ENCODE measurements at regions not wholly inside any gene's neighbourhood (a gene's known extent, or its start where the extent isn't known, plus 50 kb on each side); places are given as distances from the start of the nearest gene placed in this dataset.

DNA sequence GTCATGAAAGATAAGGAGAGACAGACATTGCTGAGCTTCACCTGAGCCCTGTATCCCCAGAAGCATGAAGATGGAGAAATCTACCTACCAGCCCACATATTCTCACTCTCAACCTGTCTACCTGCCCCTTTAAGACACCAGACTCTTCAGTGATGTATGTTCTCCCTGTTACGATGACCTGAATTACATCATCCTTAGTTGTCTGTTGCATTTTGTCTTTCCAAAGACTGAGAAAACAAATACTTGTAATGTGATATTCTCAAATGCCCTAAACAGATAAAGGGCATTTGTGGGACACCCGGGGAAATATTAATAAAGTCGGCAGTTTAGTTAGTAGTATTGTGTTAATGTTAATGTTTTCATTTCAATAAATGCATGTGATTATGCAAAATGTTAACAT lies 305.8 kb upstream of the IGFBP3 start:
- no peak overlapping the region for H3K4me3 ChIP-seq
- no peak for DNase-seq
- H3K27ac ChIP-seq = no peak overlapping the region
- no peak for TF ChIP-seq POLR2A (IDR thresholded peaks at IDR 0.05)
- TF ChIP-seq, protein P1, sequence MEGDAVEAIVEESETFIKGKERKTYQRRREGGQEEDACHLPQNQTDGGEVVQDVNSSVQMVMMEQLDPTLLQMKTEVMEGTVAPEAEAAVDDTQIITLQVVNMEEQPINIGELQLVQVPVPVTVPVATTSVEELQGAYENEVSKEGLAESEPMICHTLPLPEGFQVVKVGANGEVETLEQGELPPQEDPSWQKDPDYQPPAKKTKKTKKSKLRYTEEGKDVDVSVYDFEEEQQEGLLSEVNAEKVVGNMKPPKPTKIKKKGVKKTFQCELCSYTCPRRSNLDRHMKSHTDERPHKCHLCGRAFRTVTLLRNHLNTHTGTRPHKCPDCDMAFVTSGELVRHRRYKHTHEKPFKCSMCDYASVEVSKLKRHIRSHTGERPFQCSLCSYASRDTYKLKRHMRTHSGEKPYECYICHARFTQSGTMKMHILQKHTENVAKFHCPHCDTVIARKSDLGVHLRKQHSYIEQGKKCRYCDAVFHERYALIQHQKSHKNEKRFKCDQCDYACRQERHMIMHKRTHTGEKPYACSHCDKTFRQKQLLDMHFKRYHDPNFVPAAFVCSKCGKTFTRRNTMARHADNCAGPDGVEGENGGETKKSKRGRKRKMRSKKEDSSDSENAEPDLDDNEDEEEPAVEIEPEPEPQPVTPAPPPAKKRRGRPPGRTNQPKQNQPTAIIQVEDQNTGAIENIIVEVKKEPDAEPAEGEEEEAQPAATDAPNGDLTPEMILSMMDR (IDR thresholded peaks at IDR 0.05) = no peak
- H3K27me3 ChIP-seq = no peaks in the 10 kb centered on the region
- no peaks in the 10 kb centered on the region for H3K9me3 ChIP-seq (replicated peaks in 1 of 3)
- intact Hi-C loops (cut with DNase I) = no loop called here
- 56 to 62% (median 59%) methylated on average over 3 of the region's 3 CpGs for WGBS, 4 donors
- no peaks in the 10 kb centered on the region for H3K4me1 ChIP-seq (replicated peaks in 1 of 2)
- H3K36me3 ChIP-seq (replicated peaks in 1 of 2) = no peaks in the 10 kb centered on the region

DNA sequence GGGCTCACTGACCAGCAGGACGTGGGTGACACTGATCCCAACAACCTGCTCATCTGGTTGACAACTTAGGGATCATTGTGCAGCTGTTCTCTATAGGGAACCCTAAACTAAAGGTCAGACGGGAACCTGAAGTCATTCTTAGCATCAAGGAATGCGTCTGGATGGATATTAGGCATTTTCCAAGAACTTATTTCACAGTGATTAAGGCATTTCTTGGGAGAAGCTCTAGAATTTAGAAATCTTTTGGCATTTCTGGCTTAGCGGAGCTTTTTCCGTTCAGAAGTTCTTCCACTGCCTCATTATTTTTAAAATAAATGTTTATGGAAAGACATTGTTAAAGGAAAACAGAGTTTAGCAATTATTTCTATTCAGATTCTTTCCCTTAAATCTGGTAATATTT lies 303.3 kb upstream of the IGFBP3 start:
- TF ChIP-seq, protein P1 (IDR thresholded peaks at IDR 0.05) = no peak
- no peak for TF ChIP-seq POLR2A (IDR thresholded peaks at IDR 0.05)

DNA sequence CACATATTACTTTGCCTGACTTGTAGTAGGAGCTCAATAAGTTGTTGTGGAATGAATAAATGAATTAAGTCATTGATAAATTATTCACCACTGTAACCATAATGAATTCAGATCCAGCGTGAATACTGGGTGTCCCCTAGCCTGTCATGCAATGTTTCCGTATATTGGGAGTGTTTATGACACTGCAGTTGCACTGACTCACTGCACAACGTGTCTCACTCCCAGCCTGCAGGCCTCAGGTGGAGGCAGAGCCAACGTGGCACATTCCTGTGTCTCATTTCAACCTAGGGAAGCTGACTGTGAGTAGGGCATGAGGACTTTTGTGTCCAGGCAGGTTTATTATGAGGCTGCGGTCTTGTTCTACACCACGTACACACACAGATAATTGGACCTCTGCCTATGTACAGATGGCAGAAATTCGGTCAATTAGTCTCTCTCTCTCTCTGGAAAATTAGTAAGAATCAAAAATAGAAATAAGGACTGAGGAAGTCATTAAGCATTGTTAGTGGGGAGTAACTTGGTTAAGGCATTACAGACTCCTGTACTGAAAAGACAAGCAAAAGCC lies 299.1 kb upstream of the IGFBP3 start:
- no peak for DNase-seq
- 73 to 82% (median 79%) methylated on average over 7 of the region's 7 CpGs for WGBS, 4 donors
- H3K4me3 ChIP-seq = no peak overlapping the region
- no peaks in the 10 kb centered on the region for H3K9me3 ChIP-seq (replicated peaks in 1 of 3)
- no peak for TF ChIP-seq POLR2A (IDR thresholded peaks at IDR 0.05)
- TF ChIP-seq, protein P1 (IDR thresholded peaks at IDR 0.05) = no peak
- H3K27me3 ChIP-seq = no peaks in the 10 kb centered on the region
- intact Hi-C loops (cut with DNase I) = no loop called here
- H3K27ac ChIP-seq = no peak overlapping the region
- no peaks in the 10 kb centered on the region for H3K36me3 ChIP-seq (replicated peaks in 1 of 2)
- H3K4me1 ChIP-seq (replicated peaks in 1 of 2) = no peaks in the 10 kb centered on the region

More for the DNA sequence above, 303.3 kb upstream of the IGFBP3 start:
- 58 to 72% (median 62%) methylated on average over 5 of the region's 5 CpGs for WGBS, 4 donors
- Histone ChIP-seq H3K27me3 (no peaks in the 10 kb centered on the region), H3K4me3 (no peak overlapping the region), H3K9me3 (replicated peaks in 1 of 3) (no peaks in the 10 kb centered on the region), H3K36me3 (replicated peaks in 1 of 2) (no peaks in the 10 kb centered on the region), H3K4me1 (replicated peaks in 1 of 2) (no peaks in the 10 kb centered on the region), H3K27ac (no peak overlapping the region)
- DNase-seq = no peak
- intact Hi-C loops (cut with DNase I) = no loop called here

DNA sequence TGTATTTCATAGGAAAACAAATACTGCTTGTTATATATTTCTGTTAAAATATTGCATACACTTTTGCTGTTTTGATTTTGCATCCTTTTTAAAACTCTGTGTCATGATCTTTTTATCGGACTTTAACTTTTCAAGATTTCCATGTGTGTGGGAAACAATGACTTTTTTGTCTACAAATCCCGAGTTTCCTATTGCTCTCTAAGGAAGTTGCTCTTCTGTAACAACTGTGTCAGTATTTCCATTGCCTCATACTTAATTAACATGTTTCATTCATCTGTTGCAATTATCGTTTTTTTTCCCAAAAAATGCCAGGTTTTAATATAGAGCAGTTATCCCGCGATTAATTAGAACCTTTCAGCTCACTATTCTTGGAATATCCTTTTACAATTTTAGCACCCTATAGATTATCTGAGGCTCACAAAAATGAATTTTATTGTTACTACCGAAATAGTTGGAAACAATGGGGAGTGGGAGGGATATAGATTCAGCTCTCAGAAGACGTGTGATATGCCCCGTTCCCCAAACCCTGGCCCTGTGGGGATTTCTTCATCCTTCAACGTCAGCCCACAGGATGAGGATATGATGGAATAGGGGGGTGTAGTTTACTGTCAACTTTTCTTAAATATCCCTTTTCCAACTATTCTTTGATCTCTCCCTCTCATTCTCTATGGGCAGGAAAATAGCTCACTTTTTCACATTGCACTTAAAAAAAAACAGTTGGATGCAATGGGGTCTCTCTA lies 297.6 kb upstream of the IGFBP3 start:
- Histone ChIP-seq H3K27ac (no peak overlapping the region), H3K4me3 (no peak overlapping the region), H3K27me3 (no peaks in the 10 kb centered on the region), H3K9me3 (replicated peaks in 1 of 3) (no peaks in the 10 kb centered on the region), H3K36me3 (replicated peaks in 1 of 2) (no peaks in the 10 kb centered on the region), H3K4me1 (replicated peaks in 1 of 2) (no peaks in the 10 kb centered on the region)
- intact Hi-C loops (cut with DNase I) = no loop called here
- no peak for TF ChIP-seq POLR2A (IDR thresholded peaks at IDR 0.05)
- TF ChIP-seq, protein P1 (IDR thresholded peaks at IDR 0.05) = no peak
- no peak for DNase-seq
- 69 to 78% (median 74%) methylated on average over 9 of the region's 9 CpGs for WGBS, 4 donors

All from adrenal gland (tissue), 9 donors.